SIG-M5 treated with dmso at 0.1 percent for 504 hours (cell line): ENCODE measurements at regions not wholly inside any gene's neighbourhood (a gene's known extent, or its start where the extent isn't known, plus 50 kb on each side); places are given as distances from the start of the nearest gene placed in this dataset.
"Not testable (repeated sequence)": the region's sequence is repeated elsewhere in the genome, so short reads cannot be mapped to it uniquely, and the experiment has no call there.

ENCODE experiments used
- DNase-seq: peaks from one replicate; lab custom pipeline; 2025; ENCODE audit not compliant: unreplicated experiment; lab: John Stamatoyannopoulos, UW

DNA sequence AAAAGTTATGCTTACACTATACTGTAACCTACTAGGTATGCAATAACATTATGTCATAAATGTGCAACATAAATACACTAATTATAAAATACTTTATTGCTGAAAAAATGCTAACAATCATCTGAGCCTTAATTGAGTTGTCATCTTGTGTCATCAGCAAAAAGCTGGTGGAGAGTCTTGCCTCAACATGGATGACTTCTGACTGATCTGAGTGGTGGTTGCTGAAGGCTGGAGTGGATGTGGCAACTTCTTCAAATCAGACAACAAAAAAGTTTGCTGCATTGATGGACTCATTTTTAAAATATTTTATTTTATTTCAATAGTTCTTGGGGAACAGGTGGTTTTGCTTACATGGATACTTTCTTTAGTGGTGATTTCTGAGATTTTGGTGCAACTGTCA lies 93.9 kb upstream of the AMN1 start:
- no peak for DNase-seq

DNA sequence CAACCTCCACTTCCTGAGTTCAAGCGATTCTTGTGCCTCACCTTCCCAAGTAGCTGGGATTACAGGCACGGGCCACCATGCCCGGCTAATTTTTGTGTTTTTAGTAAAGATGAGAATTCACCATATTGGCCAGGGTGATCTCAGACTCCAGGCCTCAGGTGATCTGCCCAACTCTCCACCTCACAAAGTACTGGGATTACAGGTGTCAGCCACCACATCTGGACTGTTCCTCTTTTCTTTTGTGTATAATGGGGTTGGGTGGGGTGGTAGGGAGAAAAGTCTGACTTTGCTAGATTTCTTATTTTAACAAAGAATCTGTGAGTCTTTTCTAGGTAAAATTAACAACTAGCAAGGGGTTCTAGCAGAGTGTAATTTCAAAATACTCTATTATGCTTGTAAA lies 92.7 kb upstream of the AMN1 start:
- no peak for DNase-seq

DNA sequence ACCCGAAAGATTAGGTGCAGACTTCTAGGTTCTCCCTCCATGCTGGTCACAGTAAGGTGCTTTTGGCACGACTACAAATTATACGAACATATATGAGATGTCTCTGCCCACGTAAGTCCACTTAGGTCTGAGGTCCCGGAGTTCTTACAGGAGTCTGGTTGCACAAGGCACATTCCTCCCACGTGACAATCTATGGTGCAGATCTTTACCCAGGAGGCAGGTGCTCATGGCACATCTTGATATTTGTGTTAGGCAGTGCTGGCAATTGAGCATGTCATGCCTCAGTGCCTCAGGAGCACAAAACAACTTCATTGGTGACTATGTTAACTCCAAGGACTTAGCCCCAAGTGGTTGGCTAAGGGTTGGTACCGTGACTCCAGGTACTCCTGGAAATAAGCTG lies 92.0 kb upstream of the AMN1 start:
- DNase-seq: no peak

DNA sequence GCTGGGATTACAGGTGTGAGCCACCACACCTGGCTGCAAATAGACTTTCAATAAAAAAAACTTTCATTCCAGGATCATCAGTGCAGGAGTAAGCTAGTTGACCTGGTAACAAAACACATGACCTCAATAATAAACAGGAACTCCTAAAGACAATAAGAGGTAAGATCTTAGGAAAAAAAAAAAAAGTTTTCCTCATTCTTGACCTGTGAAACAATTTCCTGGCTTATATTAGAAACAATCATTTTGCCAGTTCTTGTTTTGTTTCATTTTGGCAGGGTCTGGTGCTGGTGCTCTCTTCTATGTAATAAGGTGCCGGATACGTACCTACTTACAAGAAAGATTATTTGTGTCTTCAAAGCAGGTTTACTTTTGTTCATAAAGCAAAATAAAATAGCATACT lies 90.6 kb upstream of the AMN1 start:
- no peak for DNase-seq

DNA sequence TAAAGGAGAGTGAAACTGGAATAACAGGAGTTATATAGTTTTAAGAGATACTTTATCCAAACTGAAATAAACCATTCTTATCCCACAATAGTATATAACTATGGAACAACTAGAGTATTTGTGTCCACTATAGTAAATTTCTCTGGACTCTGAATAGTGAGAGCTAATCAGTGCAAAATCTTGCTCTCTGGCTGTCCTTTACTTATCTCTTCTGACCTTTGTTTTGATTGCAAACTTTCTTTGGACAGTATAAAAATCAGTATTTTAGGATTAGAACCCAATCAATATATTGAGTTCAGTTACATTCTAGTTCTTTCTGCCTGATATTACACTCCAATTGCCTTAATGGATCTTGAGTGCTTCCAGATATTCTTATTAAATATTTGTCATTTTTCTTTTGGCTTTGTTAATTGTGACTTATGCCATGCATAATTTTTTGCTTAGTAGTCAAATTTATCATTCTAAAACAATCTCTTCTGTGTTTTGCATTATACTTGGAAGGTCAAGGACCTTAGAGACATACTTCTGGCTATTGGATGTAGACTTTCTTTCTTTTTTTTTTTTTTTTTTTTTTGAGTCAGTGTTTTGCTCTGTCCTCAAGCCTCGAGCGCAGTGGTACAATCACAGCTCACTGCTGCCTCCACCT lies 89.9 kb upstream of the AMN1 start:
- no peak for DNase-seq

DNA sequence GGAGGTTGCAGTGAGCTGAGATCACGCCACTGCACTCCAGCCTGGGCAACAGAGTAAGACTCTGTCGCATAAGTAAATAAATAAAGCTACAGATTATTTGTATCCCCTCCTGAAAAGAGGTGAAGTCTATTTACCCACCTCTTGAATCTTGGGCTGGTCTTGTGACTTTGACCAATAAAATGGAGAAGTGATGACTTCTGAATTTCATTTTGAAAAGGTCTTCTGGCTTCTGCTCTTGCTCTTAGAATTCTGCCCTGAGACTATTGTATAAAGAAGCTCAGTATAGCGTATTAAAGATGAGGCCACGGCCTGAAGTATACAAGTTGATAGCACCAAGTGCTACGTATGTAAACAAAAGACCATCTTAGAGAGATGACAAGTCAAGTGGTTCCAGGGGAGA lies 88.3 kb upstream of the AMN1 start:
- no peak for DNase-seq

DNA sequence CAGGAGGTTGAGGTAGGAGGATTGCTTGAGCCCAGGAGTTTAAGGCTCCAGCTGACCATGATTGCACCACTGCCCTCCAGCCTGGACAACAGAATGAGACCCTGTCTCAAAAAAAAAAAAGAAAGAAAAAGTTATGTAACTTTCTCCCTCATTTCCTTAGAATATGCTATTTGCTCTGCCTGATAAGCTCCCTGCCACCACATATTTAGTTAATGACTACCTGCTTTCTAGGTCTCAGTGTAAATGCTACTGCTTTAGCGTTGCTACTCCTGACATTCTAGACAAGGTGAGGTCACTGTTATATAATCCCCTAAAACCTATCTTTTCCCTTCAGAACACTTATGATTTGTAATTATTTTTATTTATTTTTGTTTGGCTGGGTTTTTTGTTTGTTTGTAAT lies 86.3 kb upstream of the AMN1 start:
- DNase-seq: no peak

DNA sequence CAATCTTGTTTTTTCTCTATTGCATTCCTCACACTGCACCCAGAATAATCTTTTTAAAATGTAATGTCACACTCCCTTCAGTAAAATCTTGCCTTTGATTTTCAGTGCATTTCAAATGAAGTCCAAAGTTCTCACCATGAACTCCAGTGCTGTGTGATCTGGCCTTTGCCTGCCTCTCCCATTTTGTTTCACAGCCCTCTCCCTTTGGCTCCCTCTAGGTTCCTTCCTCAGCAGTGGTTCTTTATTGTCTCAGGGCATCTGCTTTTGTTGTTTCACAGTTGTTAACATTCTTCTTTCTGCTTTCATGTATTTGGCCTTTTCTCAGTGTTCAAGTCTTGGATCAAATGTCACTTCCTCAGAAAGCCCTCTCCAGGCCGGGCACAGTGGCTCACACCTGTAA lies 84.5 kb upstream of the AMN1 start:
- no peak for DNase-seq

DNA sequence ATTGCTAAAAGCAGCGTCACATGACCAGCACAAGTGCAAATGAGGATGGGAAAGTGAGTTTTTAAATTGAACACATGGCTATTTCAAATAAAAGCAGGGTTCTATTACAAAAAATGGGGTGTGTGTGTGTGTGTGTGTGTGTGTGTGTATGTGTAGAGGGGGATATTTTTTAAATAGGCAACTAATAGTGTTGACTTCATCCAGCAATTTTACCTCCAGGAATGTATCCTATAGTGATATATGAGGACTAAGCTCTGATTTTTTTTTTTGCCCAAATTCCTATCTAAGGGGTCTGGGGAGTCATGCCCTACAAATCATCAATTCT lies 78.9 kb upstream of the AMN1 start:
- no peak for DNase-seq

DNA sequence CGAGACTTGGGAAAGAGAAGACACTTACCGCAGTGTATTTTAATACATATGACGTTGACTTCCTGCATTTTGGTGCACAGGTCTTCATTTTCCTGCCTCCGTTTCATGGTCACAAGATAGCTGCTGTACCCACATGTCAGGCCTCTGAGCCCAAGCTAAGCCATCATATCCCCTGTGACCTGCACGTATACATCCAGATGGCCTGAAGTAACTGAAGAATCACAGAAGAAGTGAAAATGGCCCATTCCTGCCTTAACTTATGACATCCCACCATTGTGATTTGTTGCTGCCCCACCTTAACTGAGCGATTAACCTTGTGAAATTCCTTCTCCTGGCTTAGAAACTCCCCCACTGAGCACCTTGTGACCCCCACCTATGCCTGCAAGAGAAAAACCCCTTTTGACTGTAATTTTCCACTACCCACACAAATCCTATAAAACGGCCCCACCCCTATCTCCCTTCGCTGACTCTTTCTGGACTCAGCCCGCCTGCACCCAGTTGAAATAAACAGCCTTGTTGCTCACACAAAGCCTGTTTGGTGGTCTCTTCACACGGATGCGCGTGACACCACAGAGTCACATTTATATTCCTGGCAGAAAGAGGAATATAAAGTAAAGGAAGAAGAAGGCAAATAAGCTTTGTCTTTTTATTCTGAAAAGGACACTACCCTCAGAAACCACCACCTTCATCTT lies 78.4 kb upstream of the AMN1 start:
- DNase-seq: not testable (repeated sequence)

DNA sequence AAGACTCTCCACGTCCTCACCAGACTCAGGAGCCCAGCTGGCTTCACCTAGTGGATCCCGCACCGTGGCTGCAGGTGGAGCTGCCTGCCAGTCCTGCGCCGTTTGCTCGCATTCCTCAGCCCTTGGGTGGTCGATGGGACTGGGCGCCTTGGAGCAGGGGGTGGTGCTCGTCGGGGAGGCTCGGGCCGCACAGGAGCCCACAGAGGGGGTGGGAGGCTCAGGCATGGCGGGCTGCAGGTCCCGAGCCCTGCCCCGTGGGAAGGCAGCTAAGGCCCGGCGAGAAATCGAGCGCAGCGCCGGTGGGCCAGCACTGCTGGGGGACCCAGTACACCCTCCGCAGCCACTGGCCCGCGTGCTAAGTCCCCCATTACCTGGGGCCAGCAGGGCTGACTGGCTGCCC lies 76.9 kb upstream of the AMN1 start:
- DNase-seq: not testable (repeated sequence)

DNA sequence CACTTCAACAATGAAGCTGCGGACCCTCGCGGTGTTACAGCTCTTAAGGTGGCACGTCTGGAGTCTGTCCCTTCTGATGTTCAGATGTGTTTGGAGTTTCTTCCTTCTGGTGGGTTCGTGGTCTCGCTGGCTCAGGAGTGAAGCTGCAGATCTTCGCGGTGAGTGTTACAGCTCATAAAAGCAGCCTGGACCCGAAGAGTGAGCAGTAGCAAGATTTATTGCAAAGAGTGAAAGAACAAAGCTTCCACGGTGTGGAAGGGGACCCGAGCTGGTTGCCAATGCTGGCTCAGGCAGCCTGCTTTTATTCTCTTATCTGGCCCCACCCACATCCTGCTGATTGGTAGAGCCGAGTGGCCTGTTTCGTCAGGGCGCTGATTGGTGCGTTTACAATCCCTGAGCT lies 75.9 kb upstream of the AMN1 start:
- DNase-seq: not testable (repeated sequence)

DNA sequence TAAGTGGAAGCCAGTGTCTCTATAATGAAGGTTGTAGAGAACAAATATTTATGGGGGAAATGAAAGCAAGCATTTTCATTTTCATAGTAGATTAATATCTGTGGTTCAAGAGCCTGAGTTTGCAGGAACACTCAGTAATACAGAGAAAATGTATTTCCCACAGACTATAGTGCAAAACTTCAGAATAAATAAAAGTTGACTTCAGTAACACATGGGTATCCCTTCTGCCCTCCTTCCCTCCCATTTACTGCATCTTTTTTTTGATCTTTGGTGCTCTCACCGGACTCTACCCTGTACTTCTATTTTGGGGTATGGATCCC lies 75.3 kb upstream of the AMN1 start:
- no peak for DNase-seq

DNA sequence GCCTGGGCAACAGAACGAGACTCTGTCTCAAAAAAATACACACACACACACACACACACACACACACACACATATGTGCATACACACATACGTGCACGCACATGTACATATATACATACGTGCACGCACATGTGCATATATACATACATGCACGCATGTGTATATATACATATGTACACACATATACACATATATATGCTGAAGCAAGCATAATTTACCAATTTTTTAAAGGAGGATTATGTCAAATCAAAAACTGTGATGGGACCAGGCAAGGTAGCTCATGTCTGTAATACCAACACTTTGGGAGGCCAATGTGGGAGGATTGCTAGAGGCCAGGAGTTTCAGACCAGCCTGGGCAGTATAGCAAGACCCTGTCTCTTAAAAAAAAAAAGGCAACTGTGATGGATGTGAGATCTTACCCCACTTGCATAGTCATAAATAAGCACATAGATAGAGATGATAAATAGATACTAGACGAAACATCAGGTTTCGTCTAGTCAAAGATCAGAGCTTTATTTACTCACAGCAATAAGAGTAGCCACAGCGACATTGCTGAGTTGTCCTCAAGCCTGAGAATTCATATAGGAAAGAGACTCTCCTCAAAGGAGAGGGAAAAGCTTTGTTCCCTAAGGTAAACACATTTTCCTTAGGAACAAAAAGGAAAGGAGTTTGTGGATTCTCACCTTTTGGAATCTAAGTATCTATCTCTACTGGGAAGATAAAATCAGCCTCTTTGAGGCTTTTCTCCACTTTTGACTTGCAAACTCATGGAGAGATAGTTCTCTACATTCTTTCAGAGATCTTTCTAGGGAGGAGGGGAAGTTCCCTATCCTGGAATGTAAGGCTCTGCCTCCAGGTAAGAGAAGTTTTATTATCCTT lies 74.7 kb upstream of the AMN1 start:
- no peak for DNase-seq

DNA sequence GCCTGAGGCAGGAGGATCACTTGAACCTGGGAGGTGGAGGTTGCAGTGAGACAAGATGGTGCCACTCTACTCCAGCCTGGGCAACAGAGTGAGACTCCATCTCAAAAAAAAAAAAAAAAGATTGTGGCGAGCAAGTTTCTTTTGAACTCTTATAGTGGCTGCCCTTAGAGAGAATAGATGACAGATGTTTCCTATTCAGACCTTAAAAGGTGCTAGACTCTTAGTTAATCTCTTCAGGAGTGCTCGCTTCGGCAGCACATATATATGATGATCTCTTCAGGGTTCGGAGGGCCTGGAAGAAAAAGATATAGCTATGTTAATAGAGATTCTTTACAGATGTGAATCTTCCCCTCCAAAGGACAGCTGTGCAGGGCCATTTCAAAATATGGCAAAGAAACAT lies 73.1 kb upstream of the AMN1 start:
- DNase-seq: no peak

DNA sequence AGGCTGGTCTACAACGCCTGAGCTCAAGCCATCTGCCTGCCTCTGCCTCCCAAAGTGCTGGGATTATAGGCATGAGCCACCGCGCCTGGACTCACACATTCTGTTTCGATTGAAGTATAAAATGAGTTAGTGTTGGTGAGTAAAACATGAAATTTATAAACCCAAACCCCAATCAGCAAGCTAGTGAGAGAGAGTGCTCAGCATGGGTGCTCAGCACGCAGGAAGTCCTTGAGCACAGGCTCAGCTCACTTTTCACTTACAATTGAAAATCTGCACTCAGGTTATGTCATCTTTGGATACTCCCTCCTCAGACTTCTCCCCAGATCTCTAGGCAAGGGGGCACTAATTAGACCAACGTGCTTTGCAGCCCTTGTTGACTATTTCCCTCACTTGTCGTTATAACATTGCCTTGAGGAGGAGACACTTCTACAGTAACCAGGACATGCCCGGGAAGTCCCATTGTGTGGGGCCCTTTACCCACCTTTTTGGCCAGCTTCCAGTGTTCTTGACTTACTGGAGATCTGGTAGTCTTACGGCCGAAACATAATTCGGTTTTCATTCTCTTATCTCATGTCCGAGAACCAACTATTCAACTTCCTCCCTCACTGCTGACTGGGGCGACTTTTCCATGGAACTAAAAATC lies 68.5 kb upstream of the AMN1 start:
- no peak for DNase-seq

DNA sequence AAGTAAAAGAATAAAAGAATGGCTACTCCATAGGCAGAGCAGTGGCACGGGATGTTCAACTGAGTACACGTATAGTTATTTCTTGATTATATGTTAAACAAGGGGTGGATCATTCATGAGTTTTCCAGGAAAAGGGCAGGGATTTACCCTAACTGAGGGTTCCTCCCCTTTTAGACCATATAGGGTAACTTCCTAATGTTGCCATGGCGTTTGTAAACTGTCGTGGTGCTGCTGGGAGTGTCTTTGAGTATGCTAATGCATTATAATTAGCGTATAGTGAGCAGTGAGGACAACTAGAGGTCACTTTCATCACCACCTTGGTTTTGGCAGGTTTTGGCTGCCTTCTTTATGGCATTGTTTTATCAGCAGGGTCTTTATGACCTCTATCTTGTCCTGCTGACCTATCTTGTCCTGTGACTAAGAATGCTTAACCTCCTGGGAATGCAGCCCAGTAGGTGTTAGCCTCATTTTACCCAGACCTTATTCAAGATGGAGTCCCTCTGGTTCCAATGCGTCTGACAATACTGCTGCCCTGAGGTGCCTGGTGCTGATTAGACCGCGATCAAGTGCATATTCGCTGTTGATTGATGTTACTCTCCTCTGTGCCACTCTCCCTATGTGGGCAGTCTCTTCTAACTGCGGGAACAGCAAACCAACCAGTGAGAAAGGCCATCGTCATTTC lies 67.6 kb upstream of the AMN1 start:
- DNase-seq: no peak

DNA sequence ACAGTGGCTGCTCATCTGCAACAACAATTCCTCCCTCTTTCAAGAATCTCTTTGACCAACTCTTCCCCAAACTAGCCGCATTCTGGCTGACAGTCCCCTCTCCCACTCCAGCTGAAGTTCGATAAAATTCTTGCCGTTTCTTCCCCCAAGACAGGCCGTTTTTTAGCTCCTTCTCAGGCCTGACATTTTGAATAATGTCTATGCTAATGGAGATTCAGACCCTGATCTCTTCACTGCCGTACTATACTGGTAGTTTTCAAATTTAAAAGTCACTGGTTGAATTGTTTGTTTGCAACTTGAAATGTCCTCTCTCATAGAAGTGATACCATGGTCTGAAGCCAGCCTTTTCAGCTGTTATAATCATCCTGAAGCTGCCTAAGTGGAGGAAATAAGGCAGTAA lies 65.9 kb upstream of the AMN1 start:
- DNase-seq: no peak

DNA sequence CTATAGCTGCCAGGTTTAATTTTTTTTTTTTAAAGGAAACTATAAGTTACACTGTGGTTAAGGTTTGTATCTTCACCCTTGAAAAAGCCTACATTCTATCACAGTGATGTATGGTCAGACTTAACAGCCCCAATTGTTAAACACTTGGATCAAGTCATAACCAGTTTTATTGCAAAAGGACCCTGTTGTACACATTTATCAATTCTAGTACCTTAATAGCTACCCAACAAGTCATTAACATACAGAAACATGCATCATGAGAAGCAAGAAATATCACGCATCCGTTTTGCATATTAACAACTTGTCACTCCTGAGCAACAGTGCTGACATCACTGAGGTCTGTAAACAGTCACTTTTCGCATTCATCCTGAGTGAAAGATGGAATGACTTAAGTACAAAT lies 62.4 kb upstream of the AMN1 start:
- not testable (repeated sequence) for DNase-seq

DNA sequence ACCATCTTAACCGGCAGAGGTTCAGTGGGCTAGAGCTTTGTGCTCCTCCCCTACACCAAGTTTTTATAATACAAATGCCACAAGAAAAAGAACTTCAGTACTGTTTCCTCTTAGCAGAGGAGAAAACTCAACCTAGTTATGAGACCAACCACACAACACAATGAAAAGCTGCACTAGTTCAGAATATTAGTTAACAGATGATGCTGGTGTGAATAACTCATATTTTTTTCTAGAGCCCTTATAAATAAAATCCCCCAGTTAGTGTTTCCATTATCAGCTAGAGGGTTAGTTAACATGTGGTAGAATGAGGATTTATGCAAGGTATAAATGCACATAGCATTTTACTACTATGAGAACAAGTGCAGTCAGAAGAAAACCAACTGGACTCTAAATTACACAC lies 61.9 kb upstream of the AMN1 start:
- no peak for DNase-seq

DNA sequence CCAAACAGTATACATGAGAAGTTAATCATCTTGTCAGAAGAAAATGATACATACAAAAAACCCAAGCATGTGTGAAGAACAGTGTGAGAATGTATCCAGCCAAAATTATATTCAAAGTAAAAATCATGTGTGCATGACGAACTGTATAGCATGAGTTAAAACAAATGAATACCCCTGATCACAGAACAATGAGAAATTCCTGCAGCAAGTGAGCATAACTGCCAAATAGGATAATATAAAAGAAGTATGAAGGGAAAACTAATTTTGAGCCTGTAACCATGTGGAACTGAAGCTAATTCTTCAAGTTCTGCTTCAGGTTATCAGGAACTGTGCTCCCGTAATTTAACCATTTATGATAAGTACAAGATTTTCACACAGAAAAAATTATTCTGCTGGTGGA lies 56.5 kb upstream of the AMN1 start:
- DNase-seq: no peak
